HAP-1 (cell line): ENCODE measurements at regions not wholly inside any gene's neighbourhood (a gene's known extent, or its start where the extent isn't known, plus 50 kb on each side); places are given as distances from the start of the nearest gene placed in this dataset.

ENCODE experiments used
- DNase-seq, 2 experiments: peaks; one replicate each; pipeline ENCODE4 v3.0.0-alpha.2; 2016 to 2020; ENCODE audit warnings: low spot score in 2 of 2
- H3K27me3 ChIP-seq: fragments of 250-450 bp; sonication (Bioruptor Pico); 2 replicates; pipeline ENCODE4 v1.5.1; 2020; ENCODE audit warnings: low read depth, mild to moderate bottlenecking, moderate library complexity
- H3K36me3 ChIP-seq: fragments of 250-450 bp; sonication (Bioruptor Pico); replicated peaks from 2 replicates; pipeline ENCODE4 v1.5.1; 2020; ENCODE audit warnings: mild to moderate bottlenecking
- H3K4me1 ChIP-seq: fragments of 250-450 bp; sonication (Bioruptor Pico); 2 replicates; pipeline ENCODE4 v1.5.1; 2020; ENCODE audit warnings: mild to moderate bottlenecking
- H3K4me3 ChIP-seq: fragments of 250-450 bp; sonication (Bioruptor Pico); 2 replicates; pipeline ENCODE4 v1.5.1; 2020; ENCODE audit warnings: mild to moderate bottlenecking, moderate library complexity
- H3K9me3 ChIP-seq: fragments of 250-450 bp; sonication (Bioruptor Pico); 2 replicates; pipeline ENCODE4 v1.5.1; 2020; ENCODE audit warnings: mild to moderate bottlenecking, moderate library complexity
- in situ Hi-C: fragments of 300-500 bp; cut with MboI; formaldehyde crosslinking; loops from 3 replicates; pipeline ENCODE4 v1.14.3; 2020; ENCODE audit warnings: low sequenced_read_pairs, inconsistent platforms, mixed read lengths

- no peaks in the 10 kb centered on the region for H3K9me3 ChIP-seq
- H3K27me3 ChIP-seq = no peaks in the 10 kb centered on the region
- in situ Hi-C loops = no loop called here
- no peak overlapping the region for H3K4me3 ChIP-seq
- H3K36me3 ChIP-seq = no peaks in the 10 kb centered on the region
- no peaks in the 10 kb centered on the region for H3K4me1 ChIP-seq
- no peak for DNase-seq
Measured at GRCh38 chr5:68464424-68464823, 248.9 kb downstream of the PIK3R1 start.

GRCh38 chr5:68465133-68465532 is 249.6 kb downstream of the PIK3R1 start:
- in situ Hi-C loops = no loop called here

GRCh38 chr5:68465934-68466551 is 250.5 kb downstream of the PIK3R1 start:
- no peaks in the 10 kb centered on the region for H3K4me1 ChIP-seq
- H3K9me3 ChIP-seq = no peaks in the 10 kb centered on the region
- peak in 1 of 2 experiments; percentile 11 for DNase-seq
- H3K27me3 ChIP-seq = no peaks in the 10 kb centered on the region
- H3K36me3 ChIP-seq = no peaks in the 10 kb centered on the region
- in situ Hi-C loops = no loop called here
- no peak overlapping the region for H3K4me3 ChIP-seq

More at GRCh38 chr5:68465133-68465532, 249.6 kb downstream of the PIK3R1 start:
- no peak overlapping the region for H3K4me3 ChIP-seq
- no peaks in the 10 kb centered on the region for H3K4me1 ChIP-seq
- no peaks in the 10 kb centered on the region for H3K9me3 ChIP-seq
- H3K36me3 ChIP-seq = no peaks in the 10 kb centered on the region
- no peaks in the 10 kb centered on the region for H3K27me3 ChIP-seq
- no peak for DNase-seq

- no peaks in the 10 kb centered on the region for H3K4me1 ChIP-seq
- no peaks in the 10 kb centered on the region for H3K9me3 ChIP-seq
- in situ Hi-C loops = no loop called here
- H3K4me3 ChIP-seq = no peak overlapping the region
- H3K36me3 ChIP-seq = no peaks in the 10 kb centered on the region
- no peaks in the 10 kb centered on the region for H3K27me3 ChIP-seq
- DNase-seq = no peak
Measured at GRCh38 chr5:68467208-68467607, 251.7 kb downstream of the PIK3R1 start.

- Histone ChIP-seq H3K9me3 (no peaks in the 10 kb centered on the region), H3K4me1 (no peaks in the 10 kb centered on the region), H3K36me3 (no peaks in the 10 kb centered on the region), H3K4me3 (no peak overlapping the region), H3K27me3 (no peaks in the 10 kb centered on the region)
- no peak for DNase-seq
- in situ Hi-C loops = no loop called here
Measured at GRCh38 chr5:68467794-68468193, 252.2 kb downstream of the PIK3R1 start.

GRCh38 chr5:68468322-68468721 is 252.8 kb downstream of the PIK3R1 start:
- H3K4me1 ChIP-seq = no peaks in the 10 kb centered on the region
- in situ Hi-C loops = no loop called here
- H3K36me3 ChIP-seq = no peaks in the 10 kb centered on the region
- no peaks in the 10 kb centered on the region for H3K27me3 ChIP-seq
- no peak for DNase-seq
- H3K4me3 ChIP-seq = no peak overlapping the region
- H3K9me3 ChIP-seq = no peaks in the 10 kb centered on the region

GRCh38 chr5:68475476-68475983 is 260.0 kb downstream of the PIK3R1 start:
- in situ Hi-C loops = no loop called here

GRCh38 chr5:68476854-68477253 is 261.3 kb downstream of the PIK3R1 start:
- DNase-seq = no peak
- Histone ChIP-seq H3K4me3 (no peak overlapping the region), H3K4me1 (no peaks in the 10 kb centered on the region), H3K9me3 (no peaks in the 10 kb centered on the region), H3K36me3 (no peaks in the 10 kb centered on the region), H3K27me3 (no peaks in the 10 kb centered on the region)
- in situ Hi-C loops = no loop called here

More at GRCh38 chr5:68475476-68475983, 260.0 kb downstream of the PIK3R1 start:
- no peaks in the 10 kb centered on the region for H3K9me3 ChIP-seq
- no peaks in the 10 kb centered on the region for H3K4me1 ChIP-seq
- no peaks in the 10 kb centered on the region for H3K27me3 ChIP-seq
- DNase-seq = no peak
- H3K4me3 ChIP-seq = no peak overlapping the region
- no peaks in the 10 kb centered on the region for H3K36me3 ChIP-seq

GRCh38 chr5:68478301-68479095 is 262.9 kb downstream of the PIK3R1 start:
- H3K9me3 ChIP-seq = no peaks in the 10 kb centered on the region
- no peak for DNase-seq

GRCh38 chr5:68479524-68479923 is 264.0 kb downstream of the PIK3R1 start:
- in situ Hi-C loops = no loop called here
- Histone ChIP-seq H3K4me1 (no peaks in the 10 kb centered on the region), H3K9me3 (no peaks in the 10 kb centered on the region), H3K36me3 (no peaks in the 10 kb centered on the region), H3K4me3 (no peak overlapping the region), H3K27me3 (0 out of 2 replicates have a peak, but pooled peaks cover 2% of the 10 kb centered on the region)
- DNase-seq = no peak

More at GRCh38 chr5:68478301-68479095, 262.9 kb downstream of the PIK3R1 start:
- in situ Hi-C loops = no loop called here
- Histone ChIP-seq H3K36me3 (no peaks in the 10 kb centered on the region), H3K4me1 (no peaks in the 10 kb centered on the region), H3K4me3 (no peak overlapping the region), H3K27me3 (0 out of 2 replicates have a peak, but pooled peaks cover 2% of the 10 kb centered on the region)

GRCh38 chr5:68480335-68480940 is 264.9 kb downstream of the PIK3R1 start:
- no peak for DNase-seq

GRCh38 chr5:68482199-68482598 is 266.6 kb downstream of the PIK3R1 start:
- H3K36me3 ChIP-seq = no peaks in the 10 kb centered on the region
- no peaks in the 10 kb centered on the region for H3K4me1 ChIP-seq
- in situ Hi-C loops = no loop called here
- H3K27me3 ChIP-seq = 0 out of 2 replicates have a peak, but pooled peaks cover 2% of the 10 kb centered on the region
- no peak for DNase-seq
- H3K4me3 ChIP-seq = no peak overlapping the region
- no peaks in the 10 kb centered on the region for H3K9me3 ChIP-seq

More at GRCh38 chr5:68480335-68480940, 264.9 kb downstream of the PIK3R1 start:
- H3K9me3 ChIP-seq = no peaks in the 10 kb centered on the region
- 0 out of 2 replicates have a peak, but pooled peaks cover 2% of the 10 kb centered on the region for H3K27me3 ChIP-seq
- no peaks in the 10 kb centered on the region for H3K36me3 ChIP-seq
- no peak overlapping the region for H3K4me3 ChIP-seq
- in situ Hi-C loops = no loop called here
- H3K4me1 ChIP-seq = no peaks in the 10 kb centered on the region

GRCh38 chr5:68484307-68485068 is 268.9 kb downstream of the PIK3R1 start:
- Histone ChIP-seq H3K36me3 (no peaks in the 10 kb centered on the region), H3K27me3 (0 out of 2 replicates have a peak, but pooled peaks cover 2% of the 10 kb centered on the region), H3K4me1 (no peaks in the 10 kb centered on the region), H3K9me3 (no peaks in the 10 kb centered on the region), H3K4me3 (no peak overlapping the region)
- no peak for DNase-seq
- in situ Hi-C loops = no loop called here
